ENCODE measurements at regions not wholly inside any gene's neighbourhood (a gene's known extent, or its start where the extent isn't known, plus 50 kb on each side); places are given as distances from the start of the nearest gene placed in this dataset.

DNA sequence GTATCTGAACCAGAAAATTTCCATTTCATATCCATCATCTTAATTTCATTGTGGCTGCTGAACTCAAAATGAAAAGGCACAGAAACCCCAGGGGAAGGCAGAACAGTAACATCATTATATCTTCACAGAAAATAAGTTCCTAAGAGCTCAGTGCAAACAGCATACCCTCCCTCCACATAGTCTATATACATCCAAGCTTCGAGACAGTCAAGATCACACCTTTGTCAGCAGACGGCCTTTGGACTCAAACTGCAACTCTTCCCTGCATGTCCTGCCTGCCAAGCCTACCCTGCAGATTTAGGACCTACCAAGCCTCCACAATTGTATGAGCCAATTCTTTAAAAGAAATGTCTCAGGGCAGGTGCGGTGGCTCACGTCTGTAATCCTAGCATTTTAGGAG lies 502.1 kb downstream of the SUCLG1 start:
- POLR2A ChIA-PET, result no interaction called here
- Mint-ChIP-seq H3K4me3 (no peak overlapping the region), H3K4me1 (no peaks in the 10 kb centered on the region), H3K27me3 (peaks cover 0 to 2% (median 0%) of the 10 kb centered on the region in 5 donors), H3K9me3 (no peaks in the 10 kb centered on the region), H3K27ac (no peak overlapping the region), H3K36me3 (no peaks in the 10 kb centered on the region)
- ATAC-seq (no peak), DNase-seq (no peak)

DNA sequence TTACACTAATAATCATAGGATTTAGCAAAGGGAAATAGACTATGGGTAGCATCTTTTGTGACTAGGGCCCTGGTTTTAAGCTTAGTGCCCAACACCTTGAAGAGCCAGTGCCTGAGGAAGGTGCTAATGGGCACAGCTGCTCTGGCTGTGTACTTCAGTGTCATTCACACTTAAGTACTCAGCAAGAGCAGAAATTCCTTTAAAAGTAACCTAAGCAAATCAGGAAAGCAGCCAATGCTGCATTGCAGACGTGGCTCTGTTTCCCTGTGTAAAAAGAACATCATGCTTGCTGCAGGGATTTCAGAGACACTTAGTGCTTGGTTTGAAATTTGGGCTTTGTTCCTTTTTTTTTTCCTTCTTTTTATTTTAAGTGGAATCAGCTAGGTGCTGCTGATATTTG lies 505.4 kb downstream of the SUCLG1 start:
- Mint-ChIP-seq H3K4me1 (no peaks in the 10 kb centered on the region), H3K27ac (no peak overlapping the region), H3K36me3 (no peaks in the 10 kb centered on the region), H3K9me3 (no peaks in the 10 kb centered on the region), H3K4me3 (no peak overlapping the region), H3K27me3 (peaks cover 0 to 10% (median 0%) of the 10 kb centered on the region in 5 donors)
- DNase-seq (no peak), ATAC-seq (no peak)
- POLR2A ChIA-PET, result no interaction called here

- DNase-seq (no peak), ATAC-seq (no peak)
- H3K27ac Mint-ChIP-seq, result no peak overlapping the region
- H3K27me3 Mint-ChIP-seq, result peaks cover 0 to 18% (median 2%) of the 10 kb centered on the region in 5 donors
- no peak overlapping the region for H3K4me3 Mint-ChIP-seq
- POLR2A ChIA-PET, result no interaction called here
- no peaks in the 10 kb centered on the region for H3K4me1 Mint-ChIP-seq
- H3K36me3 Mint-ChIP-seq, result no peaks in the 10 kb centered on the region
- no peaks in the 10 kb centered on the region for H3K9me3 Mint-ChIP-seq
Measured at GRCh38 chr2:83951378-83951947, 507.6 kb downstream of the SUCLG1 start.

- Mint-ChIP-seq H3K27me3 (peaks cover 0 to 18% (median 2%) of the 10 kb centered on the region in 5 donors), H3K9me3 (no peaks in the 10 kb centered on the region), H3K4me1 (no peaks in the 10 kb centered on the region), H3K27ac (no peak overlapping the region), H3K36me3 (no peaks in the 10 kb centered on the region), H3K4me3 (no peak overlapping the region)
- POLR2A ChIA-PET, result no interaction called here
- ATAC-seq (no peak), DNase-seq (no peak)
Measured at GRCh38 chr2:83949361-83949760, 509.7 kb downstream of the SUCLG1 start.

- DNase-seq (no peak), ATAC-seq (no peak)
- Mint-ChIP-seq H3K9me3 (no peaks in the 10 kb centered on the region), H3K36me3 (no peaks in the 10 kb centered on the region), H3K4me3 (no peak overlapping the region), H3K4me1 (no peaks in the 10 kb centered on the region), H3K27me3 (peaks cover 0 to 8% (median 0%) of the 10 kb centered on the region in 5 donors), H3K27ac (no peak overlapping the region)
- POLR2A ChIA-PET, result no interaction called here
Measured at GRCh38 chr2:83944191-83944590, 514.9 kb downstream of the SUCLG1 start.

DNA sequence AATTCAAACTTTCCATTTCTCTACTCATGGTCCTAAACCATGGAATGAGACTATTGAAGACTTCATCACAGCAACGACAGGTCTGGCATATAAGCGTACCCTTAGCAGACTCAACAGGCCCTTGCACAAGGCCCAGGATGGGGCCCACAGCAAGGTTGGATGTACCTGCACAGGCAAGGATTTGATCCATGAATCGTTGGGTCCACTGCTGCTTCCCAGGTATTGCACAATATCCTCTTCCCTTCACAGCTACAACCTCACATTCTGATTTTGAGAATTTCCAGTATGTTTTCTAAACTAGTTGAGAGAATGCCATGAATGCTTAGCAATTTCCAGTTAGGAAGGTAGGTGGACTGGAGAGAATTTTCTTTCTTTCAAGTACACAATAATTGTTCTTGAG lies 515.8 kb downstream of the SUCLG1 start:
- H3K27ac Mint-ChIP-seq, result no peak overlapping the region
- H3K4me1 Mint-ChIP-seq, result no peaks in the 10 kb centered on the region
- no peak overlapping the region for H3K4me3 Mint-ChIP-seq
- peaks cover 0 to 2% (median 0%) of the 10 kb centered on the region in 9 donors for H3K9me3 Mint-ChIP-seq
- DNase-seq (no peak), ATAC-seq (no peak)
- H3K27me3 Mint-ChIP-seq, result peaks cover 0 to 11% (median 2%) of the 10 kb centered on the region in 5 donors
- POLR2A ChIA-PET, result no interaction called here
- no peaks in the 10 kb centered on the region for H3K36me3 Mint-ChIP-seq

DNA sequence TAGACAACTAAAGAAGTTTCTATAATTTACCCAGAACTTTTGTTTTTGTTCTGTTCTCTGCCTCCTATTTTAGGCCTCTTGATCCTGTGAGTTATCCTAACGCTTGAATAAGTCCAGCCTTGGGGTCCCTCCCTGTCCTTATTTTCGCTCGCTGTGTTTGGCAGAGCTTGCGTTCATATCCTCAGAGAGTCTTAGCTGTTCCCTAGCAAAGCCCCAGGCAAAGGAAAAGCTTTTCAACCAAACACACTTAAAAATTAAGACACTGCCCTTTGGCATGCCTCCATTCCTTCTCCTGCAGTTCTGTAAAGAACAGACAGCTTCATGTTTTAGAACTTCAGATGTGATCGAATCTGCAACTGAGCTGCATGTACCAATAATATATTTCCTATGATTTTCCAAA lies 517.2 kb downstream of the SUCLG1 start:
- POLR2A ChIA-PET, result no interaction called here
- no peak for DNase-seq

DNA sequence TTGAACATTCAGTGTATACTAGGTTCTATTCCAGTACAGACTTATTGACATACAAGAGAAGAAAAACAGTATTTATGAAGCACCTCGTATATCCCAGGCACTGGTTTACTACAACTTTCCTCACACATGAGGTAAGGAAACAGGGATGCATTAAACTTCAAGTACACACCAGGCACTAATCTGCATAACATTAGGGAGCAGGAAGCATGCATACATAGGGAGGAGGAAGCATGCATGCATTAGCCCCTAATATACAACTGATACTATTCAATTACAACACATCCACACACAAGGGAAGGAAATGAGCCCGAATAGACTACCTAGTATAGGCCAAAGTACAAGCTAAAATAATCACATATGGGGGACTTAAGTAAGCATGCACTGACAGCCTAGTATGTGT lies 525.3 kb downstream of the SUCLG1 start:
- Mint-ChIP-seq H3K27ac (no peak overlapping the region), H3K4me1 (no peaks in the 10 kb centered on the region), H3K27me3 (peaks cover 0 to 14% (median 2%) of the 10 kb centered on the region in 5 donors), H3K4me3 (no peak overlapping the region), H3K9me3 (peaks cover 0 to 16% (median 0%) of the 10 kb centered on the region in 9 donors), H3K36me3 (no peaks in the 10 kb centered on the region)
- DNase-seq, result no peak
- POLR2A ChIA-PET, result no interaction called here
- ATAC-seq, result no peak

More for the DNA sequence above, 517.2 kb downstream of the SUCLG1 start:
- Mint-ChIP-seq H3K4me3 (no peak overlapping the region), H3K27me3 (peaks cover 0 to 10% (median 0%) of the 10 kb centered on the region in 5 donors), H3K36me3 (no peaks in the 10 kb centered on the region), H3K27ac (no peak overlapping the region), H3K4me1 (no peaks in the 10 kb centered on the region), H3K9me3 (peaks cover 0 to 4% (median 0%) of the 10 kb centered on the region in 9 donors)
- no peak for ATAC-seq

- no peak overlapping the region for H3K4me3 Mint-ChIP-seq
- no peaks in the 10 kb centered on the region for H3K4me1 Mint-ChIP-seq
- H3K27ac Mint-ChIP-seq, result no peak overlapping the region
- no peaks in the 10 kb centered on the region for H3K36me3 Mint-ChIP-seq
- no peak for DNase-seq
- POLR2A ChIA-PET, result no interaction called here
- peaks cover 0 to 3% (median 0%) of the 10 kb centered on the region in 9 donors for H3K9me3 Mint-ChIP-seq
- peaks cover 1 to 18% (median 6%) of the 10 kb centered on the region in 5 donors for H3K27me3 Mint-ChIP-seq
- ATAC-seq, result no peak
Measured at GRCh38 chr2:83923531-83923930, 535.5 kb downstream of the SUCLG1 start.

GRCh38 chr2:83916559-83916958 lies 542.5 kb downstream of the SUCLG1 start:
- no peak overlapping the region for H3K27ac Mint-ChIP-seq
- H3K4me1 Mint-ChIP-seq, result no peaks in the 10 kb centered on the region
- peaks cover 0 to 5% (median 2%) of the 10 kb centered on the region in 5 donors for H3K27me3 Mint-ChIP-seq
- POLR2A ChIA-PET, result no interaction called here
- H3K4me3 Mint-ChIP-seq, result no peak overlapping the region
- DNase-seq, result no peak
- ATAC-seq, result no peak
- peaks cover 0 to 5% (median 2%) of the 10 kb centered on the region in 9 donors for H3K9me3 Mint-ChIP-seq
- no peaks in the 10 kb centered on the region for H3K36me3 Mint-ChIP-seq

DNA sequence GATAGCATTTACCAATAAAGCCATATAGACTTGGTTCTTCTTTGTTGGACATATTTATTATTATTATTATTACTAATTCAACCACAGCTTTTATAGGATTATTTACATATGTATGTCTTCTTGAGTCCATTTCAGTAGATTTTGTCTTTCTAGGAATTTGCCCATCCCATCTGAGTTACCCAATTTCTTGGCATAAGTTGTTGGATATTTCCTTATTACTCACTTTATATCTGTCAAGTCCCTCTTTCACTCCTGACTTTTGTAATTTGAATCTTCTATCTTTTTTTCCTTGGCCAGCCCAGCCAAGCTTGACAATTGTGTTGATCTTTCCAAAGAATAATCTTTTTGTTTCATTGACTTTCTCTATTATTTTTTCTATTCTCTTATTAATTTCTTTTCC lies 543.7 kb downstream of the SUCLG1 start:
- DNase-seq (no peak), ATAC-seq (no peak)
- Mint-ChIP-seq H3K9me3 (peaks cover 0 to 5% (median 2%) of the 10 kb centered on the region in 9 donors), H3K27me3 (peaks cover 0 to 4% (median 2%) of the 10 kb centered on the region in 5 donors), H3K4me1 (no peaks in the 10 kb centered on the region), H3K27ac (no peak overlapping the region), H3K36me3 (no peaks in the 10 kb centered on the region), H3K4me3 (no peak overlapping the region)
- POLR2A ChIA-PET, result no interaction called here

DNA sequence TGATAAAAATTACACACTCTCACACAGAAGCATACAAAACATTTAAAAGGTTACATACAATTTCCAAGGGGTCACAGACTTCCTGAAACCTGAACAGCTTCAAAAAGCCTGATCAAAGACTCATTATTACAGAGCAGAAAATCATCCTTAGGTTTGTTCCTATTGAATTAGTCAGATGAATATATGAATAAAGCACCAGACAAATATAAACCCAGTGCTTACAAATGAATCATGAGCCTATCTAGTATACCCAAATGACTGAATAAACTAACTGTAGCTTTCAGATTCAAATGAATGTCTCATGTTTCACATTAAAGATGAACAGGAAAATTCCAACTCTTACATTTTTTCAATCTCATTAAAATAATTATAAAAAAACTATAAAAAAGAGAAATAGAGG lies 550.3 kb downstream of the SUCLG1 start:
- no peak overlapping the region for H3K27ac Mint-ChIP-seq
- peaks cover 0 to 4% (median 2%) of the 10 kb centered on the region in 5 donors for H3K27me3 Mint-ChIP-seq
- H3K4me1 Mint-ChIP-seq, result no peaks in the 10 kb centered on the region
- no peak overlapping the region for H3K4me3 Mint-ChIP-seq
- DNase-seq (no peak), ATAC-seq (no peak)
- POLR2A ChIA-PET, result no interaction called here
- H3K36me3 Mint-ChIP-seq, result no peaks in the 10 kb centered on the region
- H3K9me3 Mint-ChIP-seq, result peaks cover 0 to 5% (median 2%) of the 10 kb centered on the region in 9 donors

DNA sequence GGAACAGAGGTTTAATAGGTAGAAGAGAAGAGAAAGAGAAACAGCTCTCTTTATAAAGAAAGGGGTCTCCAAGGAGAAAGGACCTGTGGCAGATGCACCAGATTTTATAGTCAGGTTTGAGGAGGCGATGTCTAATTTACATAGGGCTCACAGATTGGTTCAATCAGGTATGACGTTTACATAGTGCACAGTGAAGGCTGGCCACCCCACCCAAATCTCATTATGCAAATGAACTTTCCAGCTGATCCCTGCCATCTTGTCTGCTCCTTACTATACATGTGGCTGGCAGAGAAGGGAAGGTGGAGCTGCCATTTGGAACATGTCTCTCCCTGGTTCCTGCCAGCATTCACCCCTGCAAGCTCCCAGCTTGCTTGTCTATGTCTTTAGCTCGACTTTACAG lies 557.8 kb downstream of the SUCLG1 start:
- H3K27ac Mint-ChIP-seq, result no peak overlapping the region
- H3K4me3 Mint-ChIP-seq, result no peak overlapping the region
- peaks cover 0 to 6% (median 0%) of the 10 kb centered on the region in 5 donors for H3K27me3 Mint-ChIP-seq
- H3K9me3 Mint-ChIP-seq, result peaks cover 0 to 4% (median 0%) of the 10 kb centered on the region in 9 donors
- POLR2A ChIA-PET, result no interaction called here
- DNase-seq, result no peak
- ATAC-seq, result no peak
- no peaks in the 10 kb centered on the region for H3K36me3 Mint-ChIP-seq
- H3K4me1 Mint-ChIP-seq, result no peaks in the 10 kb centered on the region

DNA sequence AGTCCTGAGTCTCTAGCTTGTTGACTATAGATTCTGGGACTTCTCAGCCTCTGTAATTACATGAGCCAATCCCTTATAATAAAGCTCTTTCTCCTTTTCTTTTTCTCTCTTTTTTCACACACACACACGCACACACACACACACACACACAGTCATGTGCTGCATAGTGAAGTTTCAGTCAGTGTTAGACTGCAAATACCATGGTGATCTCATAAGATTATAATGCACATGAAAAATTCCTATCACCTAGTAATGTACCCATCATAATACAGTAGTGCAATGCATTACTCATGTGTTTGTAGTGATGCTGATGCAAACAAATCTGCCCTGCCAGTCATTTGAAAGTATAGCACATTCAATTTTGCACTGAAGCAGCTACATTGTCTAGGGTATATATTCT lies 558.2 kb downstream of the SUCLG1 start:
- ATAC-seq (no peak), DNase-seq (no peak)
- Mint-ChIP-seq H3K36me3 (no peaks in the 10 kb centered on the region), H3K4me1 (no peaks in the 10 kb centered on the region), H3K27me3 (peaks cover 0 to 6% (median 0%) of the 10 kb centered on the region in 5 donors), H3K4me3 (no peak overlapping the region), H3K27ac (no peak overlapping the region), H3K9me3 (peaks cover 0 to 4% (median 0%) of the 10 kb centered on the region in 9 donors)
- POLR2A ChIA-PET, result no interaction called here

All from naive thymus-derived CD8-positive, alpha-beta T cell (primary cell).